ENCODE measurements at regions not wholly inside any gene's neighbourhood (a gene's known extent, or its start where the extent isn't known, plus 50 kb on each side); places are given as distances from the start of the nearest gene placed in this dataset.

GRCh38 chr9:78582821-78583220 is 285.9 kb downstream of the PSAT1 start:
- no peaks in the 10 kb centered on the region for H3K27me3 ChIP-seq
- no peaks in the 10 kb centered on the region for H3K9me3 ChIP-seq
- H3K4me3 ChIP-seq = no peak overlapping the region
- intact Hi-C loops (cut with DNase I) = no loop called here
- H3K27ac ChIP-seq = no peak overlapping the region
- no peak for TF ChIP-seq CTCF (IDR thresholded peaks at IDR 0.05)
- no peak for DNase-seq
- no peaks in the 10 kb centered on the region for H3K4me1 ChIP-seq
- H3K36me3 ChIP-seq = no peaks in the 10 kb centered on the region
- no peak for ATAC-seq

DNA sequence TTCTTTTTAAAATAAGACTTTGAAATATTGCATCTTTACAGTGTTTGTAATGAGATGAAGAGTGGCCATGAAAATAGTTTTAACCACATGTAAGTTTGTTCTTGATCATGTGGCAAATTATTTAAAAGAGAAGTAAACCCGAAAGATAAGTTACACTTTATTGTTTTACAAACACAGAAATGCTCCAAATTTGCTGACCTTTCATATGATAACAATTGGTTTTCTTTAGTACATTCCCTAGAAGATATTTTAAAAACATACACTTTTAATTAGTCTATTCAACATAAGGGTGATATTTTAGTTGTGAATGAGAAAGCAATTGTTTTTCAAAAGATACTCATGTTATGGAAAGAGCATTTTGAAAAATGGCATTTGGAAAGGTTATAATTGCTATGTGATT is 287.7 kb downstream of the PSAT1 start:
- ATAC-seq = no peak
- intact Hi-C loops (cut with DNase I) = no loop called here
- no peak for TF ChIP-seq CTCF (IDR thresholded peaks at IDR 0.05)
- no peak overlapping the region for H3K4me3 ChIP-seq
- no peak for DNase-seq
- H3K27ac ChIP-seq = no peak overlapping the region
- no peaks in the 10 kb centered on the region for H3K36me3 ChIP-seq
- H3K4me1 ChIP-seq = no peaks in the 10 kb centered on the region
- no peaks in the 10 kb centered on the region for H3K9me3 ChIP-seq
- no peaks in the 10 kb centered on the region for H3K27me3 ChIP-seq

DNA sequence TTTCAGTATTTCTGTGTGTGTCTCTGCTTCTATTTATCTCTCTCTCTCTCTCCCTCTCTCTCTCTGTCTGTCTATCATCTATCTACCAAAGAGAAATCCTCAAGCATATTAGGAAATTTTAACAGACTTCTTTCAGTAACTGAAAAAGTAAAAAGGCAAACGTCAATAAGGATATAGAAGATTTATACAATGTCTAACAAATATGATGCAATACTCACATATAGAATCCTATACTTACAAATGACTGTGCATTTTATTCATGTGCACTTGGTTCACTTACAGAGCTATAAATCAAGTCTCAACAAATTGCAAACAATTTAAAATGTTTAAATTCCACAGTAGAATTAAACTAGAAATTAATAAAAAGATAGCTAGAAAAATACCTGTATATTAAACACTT is 289.0 kb downstream of the PSAT1 start:
- Histone ChIP-seq H3K27me3 (no peaks in the 10 kb centered on the region), H3K4me3 (no peak overlapping the region), H3K4me1 (no peaks in the 10 kb centered on the region), H3K27ac (no peak overlapping the region), H3K9me3 (no peaks in the 10 kb centered on the region), H3K36me3 (no peaks in the 10 kb centered on the region)
- intact Hi-C loops (cut with DNase I) = no loop called here
- no peak for ATAC-seq
- no peak for TF ChIP-seq CTCF (IDR thresholded peaks at IDR 0.05)
- no peak for DNase-seq

DNA sequence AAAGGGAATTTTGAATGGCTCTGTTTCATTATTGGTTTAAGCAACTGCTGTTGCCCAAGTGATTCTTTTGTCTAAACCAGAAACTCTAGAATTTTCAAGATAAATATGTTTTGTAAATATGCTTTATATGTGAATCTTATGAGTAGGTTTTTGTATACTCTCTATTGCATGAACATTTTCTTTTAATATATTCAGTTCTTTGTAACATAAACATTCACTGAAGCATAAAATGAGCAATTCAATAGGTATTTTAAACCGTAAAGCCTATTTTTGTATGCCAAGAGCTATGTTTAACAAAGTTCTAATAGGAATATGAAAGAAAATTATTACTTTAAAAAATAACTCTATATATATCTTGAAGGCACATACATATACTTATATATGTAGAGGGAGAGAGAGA is 293.1 kb downstream of the PSAT1 start:
- Histone ChIP-seq H3K4me1 (no peaks in the 10 kb centered on the region), H3K9me3 (no peaks in the 10 kb centered on the region), H3K4me3 (no peak overlapping the region), H3K27ac (no peak overlapping the region), H3K36me3 (no peaks in the 10 kb centered on the region), H3K27me3 (no peaks in the 10 kb centered on the region)
- no peak for DNase-seq
- no peak for ATAC-seq
- TF ChIP-seq CTCF (IDR thresholded peaks at IDR 0.05) = no peak
- intact Hi-C loops (cut with DNase I) = no loop called here

DNA sequence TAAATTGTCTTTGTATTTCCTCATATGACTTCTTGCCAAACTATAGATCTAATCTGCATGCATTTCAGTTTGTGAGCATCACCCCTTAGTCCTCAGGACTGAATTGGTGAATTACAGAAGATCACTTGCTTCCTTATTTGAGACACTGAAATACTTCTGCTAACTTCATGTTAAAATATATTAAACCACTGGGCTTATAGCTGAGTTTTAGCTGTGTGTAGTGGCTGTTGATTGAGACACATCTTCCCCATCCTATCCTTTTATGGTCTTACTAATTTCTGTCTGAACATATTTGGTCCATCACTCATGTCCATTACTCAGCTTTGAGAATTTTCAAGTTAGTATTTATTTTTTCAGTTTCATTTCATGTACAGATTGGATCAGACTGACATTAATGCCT is 295.9 kb downstream of the PSAT1 start:
- no peak for TF ChIP-seq CTCF (IDR thresholded peaks at IDR 0.05)
- no peaks in the 10 kb centered on the region for H3K27me3 ChIP-seq
- no peaks in the 10 kb centered on the region for H3K36me3 ChIP-seq
- H3K4me1 ChIP-seq = no peaks in the 10 kb centered on the region
- H3K27ac ChIP-seq = no peak overlapping the region
- ATAC-seq (no peak), DNase-seq (no peak)
- intact Hi-C loops (cut with DNase I) = no loop called here
- H3K9me3 ChIP-seq = no peaks in the 10 kb centered on the region
- no peak overlapping the region for H3K4me3 ChIP-seq

All from left lung (tissue), 4 donors.